Astrocyte of the spinal cord (primary cell): ENCODE measurements at regions not wholly inside any gene's neighbourhood (a gene's known extent, or its start where the extent isn't known, plus 50 kb on each side); places are given as distances from the start of the nearest gene placed in this dataset.
"Not testable (repeated sequence)": the region's sequence is repeated elsewhere in the genome, so short reads cannot be mapped to it uniquely, and the experiment has no call there.

ENCODE experiments used
- DNase-seq: peaks from one replicate; pipeline ENCODE4 v3.0.0; 2011; ENCODE audit warnings: low read depth, low spot score
- H3K4me3 ChIP-seq: 2 replicates; pipeline ENCODE4 v1.5.1; 2011; ENCODE audit warnings: low read depth, mild to moderate bottlenecking, low read length, moderate library complexity
- in situ Hi-C: cut with HindIII; loops from 2 replicates; pipeline ENCODE4 v1.10.0; 2017; ENCODE audit warnings: low sequenced_read_pairs
- TF ChIP-seq, protein P1 (sequence below): IDR thresholded peaks from 2 replicates; pipeline ENCODE4 v1.5.1; 2012; ENCODE audit warnings: low read depth, mild to moderate bottlenecking, low read length, inconsistent platforms

DNA sequence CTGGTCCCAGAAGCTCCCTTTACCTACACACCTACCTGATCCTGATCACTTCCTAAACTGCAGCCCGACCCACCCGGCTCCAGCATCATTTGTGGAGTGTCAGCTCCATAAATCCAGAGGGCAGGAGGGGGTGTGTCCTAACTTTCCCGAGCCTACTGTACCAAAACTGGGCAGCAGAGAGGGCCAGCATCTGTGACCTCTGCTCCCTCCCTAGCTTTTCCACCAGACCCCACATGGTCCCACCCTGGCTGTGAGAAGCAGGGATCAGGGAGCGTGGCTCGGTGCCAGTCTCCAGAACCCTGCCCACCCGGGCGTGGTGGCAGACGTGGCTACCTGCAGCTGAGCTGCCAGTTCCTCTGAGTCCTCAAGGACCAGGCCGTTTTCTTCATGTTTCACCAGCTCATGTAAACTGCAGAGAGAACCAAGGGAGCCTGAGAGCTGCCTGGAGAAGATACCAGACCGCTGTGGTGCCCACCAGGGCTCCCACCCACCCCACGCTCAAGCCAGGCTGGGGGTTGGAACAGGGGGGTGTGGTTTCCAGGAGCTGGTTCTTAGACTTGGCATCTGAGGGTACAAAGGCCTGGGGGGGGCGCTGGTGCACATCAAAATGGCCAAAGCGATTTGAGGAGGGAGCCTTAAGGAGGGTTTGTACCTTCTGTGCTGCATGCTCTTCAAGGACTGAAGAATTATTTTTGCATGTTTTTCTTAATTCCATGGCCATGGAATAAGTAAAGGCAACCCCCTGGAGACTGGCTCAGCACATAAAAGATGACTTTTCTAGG, 76.7 kb upstream of the DRD5 start:
- H3K4me3 ChIP-seq, result no peak overlapping the region
- TF ChIP-seq, protein P1, sequence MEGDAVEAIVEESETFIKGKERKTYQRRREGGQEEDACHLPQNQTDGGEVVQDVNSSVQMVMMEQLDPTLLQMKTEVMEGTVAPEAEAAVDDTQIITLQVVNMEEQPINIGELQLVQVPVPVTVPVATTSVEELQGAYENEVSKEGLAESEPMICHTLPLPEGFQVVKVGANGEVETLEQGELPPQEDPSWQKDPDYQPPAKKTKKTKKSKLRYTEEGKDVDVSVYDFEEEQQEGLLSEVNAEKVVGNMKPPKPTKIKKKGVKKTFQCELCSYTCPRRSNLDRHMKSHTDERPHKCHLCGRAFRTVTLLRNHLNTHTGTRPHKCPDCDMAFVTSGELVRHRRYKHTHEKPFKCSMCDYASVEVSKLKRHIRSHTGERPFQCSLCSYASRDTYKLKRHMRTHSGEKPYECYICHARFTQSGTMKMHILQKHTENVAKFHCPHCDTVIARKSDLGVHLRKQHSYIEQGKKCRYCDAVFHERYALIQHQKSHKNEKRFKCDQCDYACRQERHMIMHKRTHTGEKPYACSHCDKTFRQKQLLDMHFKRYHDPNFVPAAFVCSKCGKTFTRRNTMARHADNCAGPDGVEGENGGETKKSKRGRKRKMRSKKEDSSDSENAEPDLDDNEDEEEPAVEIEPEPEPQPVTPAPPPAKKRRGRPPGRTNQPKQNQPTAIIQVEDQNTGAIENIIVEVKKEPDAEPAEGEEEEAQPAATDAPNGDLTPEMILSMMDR, result no peak
- in situ Hi-C loops, result no loop called here
- DNase-seq, result no peak

DNA sequence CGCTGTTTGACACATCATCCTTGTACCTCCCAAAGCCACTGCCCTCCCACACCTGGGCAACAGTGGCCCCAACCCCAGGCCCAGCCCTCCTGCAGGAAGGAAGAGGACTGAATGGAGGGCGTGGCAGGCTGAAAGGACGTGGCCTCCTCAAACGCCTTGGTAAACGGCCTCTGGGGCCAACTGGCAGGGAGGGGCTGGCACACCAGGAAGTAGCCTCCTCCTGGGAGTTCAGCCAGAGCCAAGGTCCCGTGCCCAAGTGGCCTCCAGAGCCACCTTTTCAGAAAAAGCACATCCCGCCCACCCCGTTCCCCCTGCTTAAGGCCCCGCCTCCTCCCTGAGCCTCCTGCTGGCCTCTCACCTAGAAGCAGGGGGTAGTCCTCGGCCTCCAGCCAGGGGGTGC, 74.2 kb upstream of the DRD5 start:
- in situ Hi-C loops, DNase-seq, H3K4me3 ChIP-seq: not testable (repeated sequence)

- in situ Hi-C loops, DNase-seq, H3K4me3 ChIP-seq: not testable (repeated sequence)
Measured at GRCh38 chr4:9707936-9708335, 73.5 kb upstream of the DRD5 start.

DNA sequence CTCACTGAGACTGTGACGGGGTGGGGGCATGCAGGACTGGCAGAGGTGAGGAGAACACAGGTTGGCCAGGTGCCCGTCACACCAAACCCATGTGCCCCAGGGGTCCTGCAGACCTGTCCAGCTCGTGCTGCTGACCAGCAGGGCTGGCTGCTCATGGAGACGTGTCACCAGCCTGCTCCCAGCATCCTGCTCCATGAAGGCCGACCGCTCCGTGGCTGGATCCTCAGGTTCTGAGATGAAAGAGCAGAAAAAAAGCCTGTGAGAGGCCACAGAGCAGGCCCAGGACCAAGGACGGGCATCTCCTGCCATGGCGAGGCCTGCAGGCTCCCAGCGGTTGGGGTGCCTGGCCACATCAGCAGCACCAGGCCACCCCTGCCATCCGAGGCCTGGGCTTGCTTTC, 71.7 kb upstream of the DRD5 start:
- no peak overlapping the region for H3K4me3 ChIP-seq
- DNase-seq, result no peak
- in situ Hi-C loops, result no loop called here
- TF ChIP-seq, protein P1, result no peak

DNA sequence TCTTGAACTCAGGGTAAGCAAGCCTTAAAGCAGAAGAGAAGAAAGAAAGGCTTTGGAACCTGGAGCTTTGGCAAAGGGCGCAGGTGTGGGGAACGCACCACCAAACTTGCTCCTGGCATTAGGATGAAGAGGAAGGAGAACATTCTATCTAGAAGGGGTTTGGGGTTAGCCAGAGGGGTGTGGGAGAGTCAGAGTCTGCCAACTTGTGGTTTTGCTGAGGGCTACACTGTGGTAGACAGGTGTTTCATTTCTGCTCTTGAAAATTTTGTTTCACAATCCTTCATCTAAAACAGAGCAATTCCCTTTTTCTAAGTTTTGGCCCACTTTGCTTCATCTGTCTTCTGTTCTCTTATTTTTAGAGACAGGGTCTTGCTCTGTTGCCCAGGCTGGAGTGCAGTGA, 66.2 kb upstream of the DRD5 start:
- H3K4me3 ChIP-seq, DNase-seq, in situ Hi-C loops: not testable (repeated sequence)

GRCh38 chr4:9716093-9716492, 65.3 kb upstream of the DRD5 start:
- in situ Hi-C loops, result no loop called here
- no peak for DNase-seq
- no peak overlapping the region for H3K4me3 ChIP-seq
- TF ChIP-seq, protein P1, result no peak

- H3K4me3 ChIP-seq, DNase-seq, in situ Hi-C loops: not testable (repeated sequence)
Measured at GRCh38 chr4:9718246-9718939, 63.0 kb upstream of the DRD5 start.

DNA sequence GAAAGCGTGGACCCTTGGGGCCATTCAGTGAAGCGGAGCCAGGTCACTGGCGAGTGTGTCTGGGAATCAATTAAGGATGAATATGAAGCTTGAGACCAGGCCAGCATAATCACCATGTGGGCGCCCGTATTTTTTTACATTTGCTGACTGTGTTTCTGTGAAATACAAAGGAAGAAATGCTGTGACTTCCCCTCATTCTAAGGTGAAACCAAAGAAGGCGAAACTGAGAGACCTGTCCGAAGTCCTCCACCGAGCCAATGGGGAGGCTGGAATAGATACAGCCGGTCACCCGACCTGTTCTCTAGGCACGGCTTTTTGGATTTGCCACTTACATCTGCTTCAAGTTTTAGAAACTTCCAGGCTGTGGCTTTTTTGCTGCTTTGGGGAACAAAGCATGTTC, 59.3 kb upstream of the DRD5 start:
- DNase-seq, in situ Hi-C loops, H3K4me3 ChIP-seq: not testable (repeated sequence)
